Mononuclear cell (primary cell): ENCODE measurements at regions not wholly inside any gene's neighbourhood (a gene's known extent, or its start where the extent isn't known, plus 50 kb on each side); places are given as distances from the start of the nearest gene placed in this dataset.
"Not testable (repeated sequence)": the region's sequence is repeated elsewhere in the genome, so short reads cannot be mapped to it uniquely, and the experiment has no call there.

ENCODE experiments used
- H3K27me3 ChIP-seq: 2 replicates; pipeline ENCODE4 v1.6.0; 2011; ENCODE audit warnings: low read length, control low read depth; ENCODE audit not compliant: insufficient read depth
- H3K4me1 ChIP-seq: 2 replicates; pipeline ENCODE4 v1.5.1; 2011; ENCODE audit warnings: mild to moderate bottlenecking, low read length, control low read depth; ENCODE audit not compliant: insufficient read depth
- H3K4me3 ChIP-seq: 2 replicates; pipeline ENCODE4 v1.5.1; 2011; ENCODE audit warnings: mild to moderate bottlenecking, low read length, moderate library complexity
- H3K9me3 ChIP-seq: 2 replicates; pipeline ENCODE4 v1.5.1; 2011; ENCODE audit warnings: low read depth, mild to moderate bottlenecking, control low read depth, low read length

GRCh38 chr5:39712316-39713249, 287.8 kb upstream of the DAB2 start:
- H3K27me3 ChIP-seq, result no peaks in the 10 kb centered on the region
- H3K4me1 ChIP-seq, result peaks cover 3% of the 10 kb centered on the region
- H3K9me3 ChIP-seq, result no peaks in the 10 kb centered on the region
- no peak overlapping the region for H3K4me3 ChIP-seq

- Histone ChIP-seq H3K27me3 (no peaks in the 10 kb centered on the region), H3K9me3 (no peaks in the 10 kb centered on the region), H3K4me3 (no peak overlapping the region), H3K4me1 (peaks cover 3% of the 10 kb centered on the region)
These were observed 287.0 kb upstream of the DAB2 start for GRCh38 chr5:39711821-39712220.

GRCh38 chr5:39709032-39709431, 284.3 kb upstream of the DAB2 start:
- no peak overlapping the region for H3K4me3 ChIP-seq
- no peaks in the 10 kb centered on the region for H3K9me3 ChIP-seq
- H3K27me3 ChIP-seq, result no peaks in the 10 kb centered on the region
- peaks cover 3% of the 10 kb centered on the region for H3K4me1 ChIP-seq

GRCh38 chr5:39702928-39703327, 278.1 kb upstream of the DAB2 start:
- no peaks in the 10 kb centered on the region for H3K4me1 ChIP-seq
- peaks cover 5% of the 10 kb centered on the region for H3K27me3 ChIP-seq

GRCh38 chr5:39700523-39700922, 275.7 kb upstream of the DAB2 start:
- peaks cover 5% of the 10 kb centered on the region for H3K27me3 ChIP-seq
- H3K4me3 ChIP-seq, result no peak overlapping the region
- H3K9me3 ChIP-seq, result no peaks in the 10 kb centered on the region
- no peaks in the 10 kb centered on the region for H3K4me1 ChIP-seq

More at GRCh38 chr5:39702928-39703327, 278.1 kb upstream of the DAB2 start:
- no peak overlapping the region for H3K4me3 ChIP-seq
- no peaks in the 10 kb centered on the region for H3K9me3 ChIP-seq

GRCh38 chr5:39698838-39699560, 274.2 kb upstream of the DAB2 start:
- H3K9me3 ChIP-seq, result no peaks in the 10 kb centered on the region
- no peaks in the 10 kb centered on the region for H3K4me1 ChIP-seq
- peaks cover 5% of the 10 kb centered on the region for H3K27me3 ChIP-seq
- no peak overlapping the region for H3K4me3 ChIP-seq

GRCh38 chr5:39697881-39698280, 273.1 kb upstream of the DAB2 start:
- H3K9me3 ChIP-seq, result no peaks in the 10 kb centered on the region
- H3K4me1 ChIP-seq, result no peaks in the 10 kb centered on the region
- H3K27me3 ChIP-seq, result peaks cover 5% of the 10 kb centered on the region
- no peak overlapping the region for H3K4me3 ChIP-seq

- Histone ChIP-seq H3K9me3 (no peaks in the 10 kb centered on the region), H3K27me3 (peaks cover 5% of the 10 kb centered on the region), H3K4me3 (no peak overlapping the region), H3K4me1 (no peaks in the 10 kb centered on the region)
These were observed 272.1 kb upstream of the DAB2 start for GRCh38 chr5:39696672-39697398.

- Histone ChIP-seq H3K9me3 (no peaks in the 10 kb centered on the region), H3K4me3 (no peak overlapping the region), H3K27me3 (no peaks in the 10 kb centered on the region), H3K4me1 (no peaks in the 10 kb centered on the region)
These were observed 267.2 kb upstream of the DAB2 start for GRCh38 chr5:39691993-39692392.

- Histone ChIP-seq H3K4me1 (no peaks in the 10 kb centered on the region), H3K9me3 (no peaks in the 10 kb centered on the region), H3K27me3 (no peaks in the 10 kb centered on the region), H3K4me3 (no peak overlapping the region)
These were observed 266.4 kb upstream of the DAB2 start for GRCh38 chr5:39691136-39691535.

GRCh38 chr5:39689919-39690318, 265.1 kb upstream of the DAB2 start:
- Histone ChIP-seq H3K27me3 (no peaks in the 10 kb centered on the region), H3K4me1 (no peaks in the 10 kb centered on the region), H3K9me3 (no peaks in the 10 kb centered on the region), H3K4me3 (no peak overlapping the region)

GRCh38 chr5:39687924-39688323, 263.1 kb upstream of the DAB2 start:
- H3K4me1 ChIP-seq, H3K27me3 ChIP-seq, H3K4me3 ChIP-seq, H3K9me3 ChIP-seq: not testable (repeated sequence)

- no peak overlapping the region for H3K4me3 ChIP-seq
These were observed 255.4 kb upstream of the DAB2 start for GRCh38 chr5:39680213-39680612.

GRCh38 chr5:39678534-39678933, 253.8 kb upstream of the DAB2 start:
- no peaks in the 10 kb centered on the region for H3K9me3 ChIP-seq
- no peaks in the 10 kb centered on the region for H3K4me1 ChIP-seq
- H3K4me3 ChIP-seq, result no peak overlapping the region
- H3K27me3 ChIP-seq, result no peaks in the 10 kb centered on the region

More at GRCh38 chr5:39680213-39680612, 255.4 kb upstream of the DAB2 start:
- Histone ChIP-seq H3K4me1 (no peaks in the 10 kb centered on the region), H3K27me3 (no peaks in the 10 kb centered on the region), H3K9me3 (no peaks in the 10 kb centered on the region)

GRCh38 chr5:39675676-39676075, 250.9 kb upstream of the DAB2 start:
- Histone ChIP-seq H3K4me3 (no peak overlapping the region), H3K9me3 (no peaks in the 10 kb centered on the region), H3K27me3 (no peaks in the 10 kb centered on the region), H3K4me1 (no peaks in the 10 kb centered on the region)
